HG03354 (cell line): ENCODE measurements at regions not wholly inside any gene's neighbourhood (a gene's known extent, or its start where the extent isn't known, plus 50 kb on each side); places are given as distances from the start of the nearest gene placed in this dataset.
"Not testable (repeated sequence)": the region's sequence is repeated elsewhere in the genome, so short reads cannot be mapped to it uniquely, and the experiment has no call there.

Experiments used
- ATAC-seq: cut with Tn5 transposase; IDR thresholded peaks from one replicate; pipeline ENCODE4 v1.9.1; 2021; ENCODE audit warnings: mild to moderate bottlenecking; ENCODE audit not compliant: unreplicated experiment, poor library complexity, severe bottlenecking

- not testable (repeated sequence) for ATAC-seq
Measured at GRCh38 chr7:79739036-79739709, 285.7 kb upstream of the MAGI2 start.

GRCh38 chr7:79736418-79736817 lies 283.0 kb upstream of the MAGI2 start:
- no peak for ATAC-seq

GRCh38 chr7:79735012-79735411 lies 281.5 kb upstream of the MAGI2 start:
- ATAC-seq: no peak

DNA sequence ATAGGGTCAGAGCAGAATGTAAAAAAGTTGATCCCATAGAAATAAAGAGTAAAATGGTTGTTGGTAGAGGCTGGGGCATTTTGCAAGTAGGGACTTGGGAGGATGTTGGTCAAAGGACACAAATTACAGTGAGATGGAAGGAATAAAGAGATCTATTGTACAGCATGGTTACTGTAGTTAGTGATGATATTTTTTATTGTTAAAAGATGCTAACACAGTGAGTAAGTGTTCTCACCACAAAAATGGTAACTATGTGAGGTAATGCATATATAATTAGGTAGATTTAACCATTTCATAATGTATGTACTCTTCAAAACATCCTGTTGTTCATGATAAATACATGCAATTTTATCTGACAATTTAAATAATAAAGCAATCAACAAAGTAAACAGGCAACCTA lies 280.7 kb upstream of the MAGI2 start:
- no peak for ATAC-seq

DNA sequence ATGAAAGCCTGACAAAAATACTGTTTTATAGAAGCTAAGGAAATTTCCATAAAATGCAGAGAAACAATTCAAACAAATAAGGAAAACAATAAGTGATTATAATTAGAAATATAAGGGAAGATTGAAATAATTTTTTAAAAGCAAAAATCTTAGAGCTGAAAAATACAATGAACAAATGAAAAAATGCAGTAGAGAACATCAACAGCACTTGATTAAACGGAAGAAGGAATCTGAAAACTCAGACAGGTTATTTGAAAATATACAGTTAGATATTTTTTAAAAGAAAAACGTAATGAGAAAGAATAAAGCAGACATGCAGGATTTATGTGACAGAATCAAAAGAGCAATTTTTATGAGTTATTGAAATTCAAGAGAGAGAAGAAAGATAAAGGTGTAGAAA lies 279.1 kb upstream of the MAGI2 start:
- no peak for ATAC-seq

DNA sequence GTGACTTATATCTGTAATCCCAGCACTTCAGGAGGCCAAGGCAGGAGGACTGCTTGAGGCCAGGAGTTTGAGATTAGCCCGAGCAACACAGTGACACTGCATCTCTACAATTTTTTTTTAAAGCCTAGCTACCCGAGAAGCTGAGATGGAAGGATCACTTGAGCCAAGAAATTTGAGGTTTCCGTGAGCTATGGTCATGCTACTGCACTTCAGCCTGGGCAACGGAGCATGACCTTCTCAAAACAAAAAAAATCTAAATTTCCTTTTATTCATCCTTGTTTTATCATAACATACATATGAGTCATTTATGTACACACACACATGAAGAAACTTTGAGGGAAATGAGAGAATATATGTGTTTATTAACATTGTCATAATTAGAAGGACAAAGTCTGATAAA lies 277.5 kb upstream of the MAGI2 start:
- ATAC-seq: no peak

- ATAC-seq: no peak
Measured at GRCh38 chr7:79723833-79724618, 270.6 kb upstream of the MAGI2 start.

DNA sequence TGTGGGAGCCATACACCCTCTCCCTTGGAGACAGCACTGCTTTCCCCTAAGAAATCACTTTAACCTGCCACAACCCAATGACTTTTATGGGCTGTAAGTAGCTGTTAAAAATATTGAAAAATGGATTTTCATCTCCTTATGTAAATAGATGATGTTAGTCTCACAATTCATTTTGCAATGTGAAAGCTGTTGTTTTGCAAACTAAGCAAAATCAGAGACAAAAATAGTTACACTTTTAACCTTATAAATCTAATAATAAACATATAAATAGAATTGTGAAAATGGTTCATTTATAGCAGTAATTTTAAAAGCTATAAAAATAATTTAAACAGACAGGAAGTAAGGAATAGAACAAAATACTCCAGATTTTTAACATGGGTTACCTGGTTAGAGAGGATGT lies 268.8 kb upstream of the MAGI2 start:
- ATAC-seq: no peak

DNA sequence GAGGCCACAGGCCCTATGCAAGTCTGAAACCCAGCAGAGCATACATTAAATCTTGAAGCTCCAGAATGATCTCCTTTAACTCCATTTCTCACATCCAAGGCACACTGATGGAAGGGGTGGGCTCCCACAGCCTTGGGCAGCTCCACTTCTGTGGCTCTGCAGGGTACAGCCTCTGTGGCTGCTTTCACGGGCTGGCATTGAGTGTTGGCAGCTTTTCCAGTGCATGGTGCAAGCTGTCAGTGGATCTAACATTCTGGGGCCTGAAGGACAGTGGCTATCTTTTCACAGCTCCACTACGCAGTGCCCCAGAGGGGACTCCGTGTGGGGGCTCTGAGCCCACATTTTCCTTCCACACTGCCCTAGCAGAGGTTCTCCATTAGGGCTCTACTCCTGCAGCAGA lies 265.7 kb upstream of the MAGI2 start:
- no peak for ATAC-seq

- ATAC-seq: no peak
Measured at GRCh38 chr7:79716329-79716728, 262.9 kb upstream of the MAGI2 start.

- no peak for ATAC-seq
Measured at GRCh38 chr7:79714081-79714480, 260.6 kb upstream of the MAGI2 start.

DNA sequence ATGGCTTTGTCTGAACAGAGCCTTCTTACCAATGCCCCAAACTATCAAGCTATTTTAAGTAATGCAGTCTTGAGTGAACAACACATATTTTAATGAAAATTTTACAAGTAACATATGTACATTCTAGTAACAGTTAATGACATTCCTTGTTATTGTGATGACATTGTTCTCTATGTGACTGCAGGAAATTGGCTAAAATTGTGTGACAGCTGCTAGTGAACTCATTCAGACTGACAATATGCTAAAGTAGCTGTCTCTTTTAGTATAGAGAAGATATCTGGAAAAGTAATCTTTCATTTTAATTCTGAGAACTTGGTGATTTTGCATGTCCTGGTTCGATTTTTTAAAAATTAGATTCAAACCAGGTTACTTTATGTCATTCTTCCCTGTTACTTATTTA lies 259.8 kb upstream of the MAGI2 start:
- no peak for ATAC-seq

GRCh38 chr7:79711660-79712059 lies 258.2 kb upstream of the MAGI2 start:
- ATAC-seq: no peak

- no peak for ATAC-seq
Measured at GRCh38 chr7:79709574-79710409, 256.3 kb upstream of the MAGI2 start.

DNA sequence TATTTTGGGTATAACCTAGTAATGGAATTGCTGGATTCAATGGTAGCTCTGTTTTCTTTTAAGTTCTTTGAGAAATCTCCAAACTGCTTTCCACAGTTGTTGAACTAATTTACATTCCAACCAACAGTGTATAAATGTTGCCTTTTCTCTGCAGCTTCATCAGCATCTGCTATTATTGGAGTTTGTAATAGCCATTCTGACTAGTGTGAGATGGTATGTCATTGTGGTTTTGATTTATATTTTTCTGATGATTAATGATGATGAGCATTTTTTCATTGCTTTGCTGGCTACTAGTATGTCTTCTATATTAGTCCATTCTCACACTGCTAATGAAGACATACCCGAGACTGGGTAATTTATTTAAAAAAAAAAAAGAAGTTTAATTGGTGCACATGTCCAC lies 248.6 kb upstream of the MAGI2 start:
- no peak for ATAC-seq

- ATAC-seq: no peak
Measured at GRCh38 chr7:79692015-79692414, 238.5 kb upstream of the MAGI2 start.

DNA sequence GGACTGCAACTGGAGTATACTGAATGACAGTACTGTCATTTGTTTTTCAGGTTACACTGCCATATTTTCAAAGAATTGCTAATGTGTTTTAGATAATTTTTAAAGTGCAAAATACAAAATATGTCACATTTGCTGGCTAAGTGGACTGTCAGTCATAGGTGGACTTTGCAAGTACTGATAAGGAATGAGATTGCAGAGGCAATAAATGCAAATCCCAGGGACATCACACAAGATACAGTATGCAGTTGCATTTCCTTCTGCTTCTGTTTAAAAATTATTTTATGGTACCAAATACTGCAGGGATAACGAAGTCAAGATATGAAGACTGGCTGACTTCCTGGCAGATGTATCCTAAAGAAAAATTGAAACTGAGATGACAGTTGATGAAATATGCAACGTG lies 237.6 kb upstream of the MAGI2 start:
- no peak for ATAC-seq

GRCh38 chr7:79684384-79684783 lies 230.9 kb upstream of the MAGI2 start:
- no peak for ATAC-seq

GRCh38 chr7:79683916-79684315 lies 230.4 kb upstream of the MAGI2 start:
- no peak for ATAC-seq

GRCh38 chr7:79683185-79683890 lies 229.9 kb upstream of the MAGI2 start:
- ATAC-seq: no peak
